H1 (cell line): ENCODE measurements at regions not wholly inside any gene's neighbourhood (a gene's known extent, or its start where the extent isn't known, plus 50 kb on each side); places are given as distances from the start of the nearest gene placed in this dataset.

Experiments used
- CTCF ChIA-PET: fragments of 300-600 bp; sonication (Branson Sonifier 250); formaldehyde crosslinking; loops from one replicate; lab custom pipeline; 2021; ENCODE audit not compliant: partially characterized antibody; lab: Charles Lee
- POLR2A ChIA-PET: fragments of 300-600 bp; sonication (Branson Sonifier 250); formaldehyde crosslinking; loops from one replicate; lab custom pipeline; 2021; ENCODE audit warnings: inconsistent platforms; ENCODE audit not compliant: partially characterized antibody; lab: Charles Lee
- DNase-seq, 2 experiments: peaks; one replicate each; pipeline versions ENCODE4 v3.0.0 to v3.0.0-alpha.2; 2010 to 2022; ENCODE audit warnings: low spot score in 2 of 2, low read depth in 1 of 2, mixed read lengths in 1 of 2
- FAIRE-seq: peaks from 2 replicates; lab custom pipeline; 2011; peaks lifted over from hg19 to GRCh38; lab: Jason Lieb, UNC
- H2AFZ ChIP-seq: 2 replicates; pipeline ENCODE4 v1.8.1; 2012; ENCODE audit warnings: low read length, inconsistent platforms
- H2AK5ac ChIP-seq: 2 replicates; pipeline ENCODE4 v1.6.1; 2013; ENCODE audit warnings: low read depth, low read length
- H2BK120ac ChIP-seq: replicated peaks from 2 replicates; pipeline ENCODE3; 2013; ENCODE audit warnings: low read depth, low read length, inconsistent platforms
- H2BK12ac ChIP-seq: 2 replicates; pipeline ENCODE4 v1.6.1; 2013; ENCODE audit warnings: low read depth, low read length
- H2BK15ac ChIP-seq: 2 replicates; pipeline ENCODE4 v1.6.1; 2013; ENCODE audit warnings: low read length
- H2BK20ac ChIP-seq: 2 replicates; pipeline ENCODE4 v1.6.1; 2013; ENCODE audit warnings: low read length
- H2BK5ac ChIP-seq: 2 replicates; pipeline ENCODE4 v1.6.1; 2013; ENCODE audit warnings: low read depth, low read length
- H3K14ac ChIP-seq: 2 replicates; pipeline ENCODE4 v1.6.1; 2013; ENCODE audit warnings: inconsistent platforms; ENCODE audit not compliant: insufficient read length
- H3K18ac ChIP-seq: 2 replicates; pipeline ENCODE4 v1.6.1; 2013; ENCODE audit warnings: low read length; ENCODE audit errors: extremely low read depth
- H3K23ac ChIP-seq: 2 replicates; pipeline ENCODE4 v1.6.1; 2013; ENCODE audit warnings: inconsistent platforms; ENCODE audit not compliant: insufficient read length
- H3K23me2 ChIP-seq: 2 replicates; pipeline ENCODE4 v1.6.1; 2013; ENCODE audit warnings: low read depth, low read length
- H3K27ac ChIP-seq: 2 replicates; pipeline ENCODE4 v1.6.1; 2011; ENCODE audit warnings: low read depth, low read length, inconsistent platforms
- H3K27me3 ChIP-seq, 4 experiments: replicated peaks in 1 of 4; 1 replicate in 1 of 4; 2 replicates in 3 of 4; pipeline versions ENCODE4 v1.6.1 to v1.8.1; 2011 to 2013; ENCODE audit warnings: low read length in 3 of 4, mild to moderate bottlenecking in 3 of 4, inconsistent platforms in 2 of 4, mixed read lengths in 2 of 4, moderate library complexity in 1 of 4; ENCODE audit not compliant: control insufficient read depth in 3 of 4, insufficient read depth in 3 of 4; ENCODE audit errors: extremely low read depth in 1 of 4
- H3K36me3 ChIP-seq, 4 experiments: 2 replicates each; pipeline versions ENCODE4 v1.6.1 to v1.8.1; 2011 to 2013; ENCODE audit warnings: mild to moderate bottlenecking in 4 of 4, low read length in 3 of 4, moderate library complexity in 2 of 4, control low read depth in 1 of 4, inconsistent platforms in 1 of 4; ENCODE audit not compliant: insufficient read depth in 4 of 4, control insufficient read depth in 2 of 4
- H3K4ac ChIP-seq: replicated peaks from 2 replicates; pipeline ENCODE3; 2013; ENCODE audit warnings: low read length, low read depth, mixed read lengths, inconsistent platforms; ENCODE audit not compliant: insufficient read length
- H3K4me1 ChIP-seq, 4 experiments: replicated peaks in 1 of 4; 1 replicate in 1 of 4; 2 replicates in 3 of 4; pipeline versions ENCODE4 v1.6.1 to v1.8.1; 2011 to 2013; ENCODE audit warnings: low read length in 3 of 4, inconsistent platforms in 2 of 4, mixed read lengths in 1 of 4; ENCODE audit not compliant: insufficient read depth in 4 of 4, control insufficient read depth in 3 of 4
- H3K4me2 ChIP-seq, 2 experiments: 2 replicates each; pipeline versions ENCODE4 v1.6.1 to v1.8.1; 2011 to 2013; ENCODE audit warnings: low read depth in 2 of 2, low read length in 2 of 2, control low read depth in 1 of 2, inconsistent platforms in 1 of 2, mild to moderate bottlenecking in 1 of 2; ENCODE audit not compliant: insufficient read depth in 1 of 2
- H3K4me3 ChIP-seq, 4 experiments: fragments of 200-600, 300-600 bp in 1 of 4; sonication (generic), shearing (Covaris generic), sonication (Bioruptor Twin) in 1 of 4; 2 replicates each; pipeline versions ENCODE4 v1.5.1 to v1.8.1; 2011 to 2016; ENCODE audit warnings: low read length in 4 of 4, low read depth in 3 of 4, control low read depth in 2 of 4, inconsistent platforms in 2 of 4, mild to moderate bottlenecking in 2 of 4, mixed read lengths in 1 of 4, moderate library complexity in 1 of 4; ENCODE audit not compliant: insufficient read depth in 2 of 4; ENCODE audit errors: extremely low read depth in 1 of 4
- H3K56ac ChIP-seq: replicated peaks from 2 replicates; pipeline ENCODE3; 2013; ENCODE audit warnings: low read depth, mild to moderate bottlenecking, mixed read lengths, low read length, inconsistent platforms; ENCODE audit not compliant: insufficient read length
- H3K79me1 ChIP-seq: 2 replicates; pipeline ENCODE4 v1.6.1; 2013; ENCODE audit warnings: low read depth, low read length, control low read depth
- H3K79me2 ChIP-seq, 2 experiments: 2 replicates each; pipeline versions ENCODE4 v1.6.1 to v1.8.1; 2012 to 2013; ENCODE audit warnings: low read length in 2 of 2, mild to moderate bottlenecking in 2 of 2, inconsistent platforms in 1 of 2; ENCODE audit not compliant: insufficient read depth in 2 of 2, control insufficient read depth in 1 of 2
- H3K9ac ChIP-seq, 4 experiments: replicated peaks in 1 of 4; 1 replicate in 1 of 4; 2 replicates in 3 of 4; pipeline versions ENCODE4 v1.6.1 to v1.8.1; 2011 to 2013; ENCODE audit warnings: low read depth in 3 of 4, low read length in 3 of 4, control low read depth in 2 of 4, mild to moderate bottlenecking in 2 of 4, moderate library complexity in 2 of 4, inconsistent platforms in 1 of 4; ENCODE audit errors: extremely low read depth in 1 of 4
- H3K9me3 ChIP-seq, 2 experiments: 2 replicates each; pipeline versions ENCODE4 v1.6.1 to v1.8.1; 2012 to 2013; ENCODE audit warnings: mild to moderate bottlenecking in 2 of 2, moderate library complexity in 2 of 2, control low read depth in 1 of 2, inconsistent platforms in 1 of 2, low read depth in 1 of 2, low read length in 1 of 2, mixed read lengths in 1 of 2; ENCODE audit not compliant: insufficient read depth in 2 of 2
- H4K20me1 ChIP-seq, 2 experiments: replicated peaks in 1 of 2; 2 replicates each; pipeline versions ENCODE3 to v1.8.1; 2011 to 2013; ENCODE audit warnings: inconsistent platforms in 2 of 2, low read length in 2 of 2, mild to moderate bottlenecking in 1 of 2; ENCODE audit not compliant: insufficient read depth in 2 of 2, control insufficient read depth in 1 of 2
- H4K5ac ChIP-seq: 2 replicates; pipeline ENCODE4 v1.6.1; 2013; ENCODE audit warnings: low read length, low read depth, mixed read lengths, inconsistent platforms; ENCODE audit not compliant: insufficient read length
- H4K8ac ChIP-seq: 2 replicates; pipeline ENCODE4 v1.8.0; 2013; ENCODE audit warnings: mild to moderate bottlenecking, moderate library complexity, low read length, inconsistent platforms; ENCODE audit not compliant: insufficient read depth; ENCODE audit errors: extremely low read depth
- H4K91ac ChIP-seq: replicated peaks from 2 replicates; pipeline ENCODE3; 2013; ENCODE audit warnings: low read length, mixed read lengths, inconsistent platforms; ENCODE audit not compliant: insufficient read length
- EZH2 ChIP-seq: fragments of 200-600 bp; sonication (generic); IDR thresholded peaks from 2 replicates; pipeline ENCODE4 v1.7.1; 2012; ENCODE audit warnings: low read depth, mild to moderate bottlenecking, moderate library complexity, low read length, inconsistent platforms; ENCODE audit not compliant: severe bottlenecking
- KDM4A ChIP-seq: IDR thresholded peaks from one replicate; pipeline ENCODE4 v1.7.1; 2012; ENCODE audit warnings: low read depth, mild to moderate bottlenecking, moderate library complexity, low read length, inconsistent platforms; ENCODE audit not compliant: severe bottlenecking
- NRF1 ChIP-seq: IDR thresholded peaks from 2 replicates; pipeline ENCODE4 v1.6.1; 2011; ENCODE audit warnings: mild to moderate bottlenecking, low read depth, low read length, improper control_type of control experiment
- RBBP5 ChIP-seq: IDR thresholded peaks from 2 replicates; pipeline ENCODE4 v1.7.1; 2012; ENCODE audit warnings: low read depth, mild to moderate bottlenecking, inconsistent platforms, low read length, moderate library complexity, borderline replicate concordance
- SIN3A ChIP-seq, 2 experiments: IDR thresholded peaks in 1 of 2; conservative IDR thresholded peaks in 1 of 2; 2 replicates each; pipeline ENCODE4 v1.6.1; 2011 to 2012; ENCODE audit warnings: low read length in 2 of 2, improper control_type of control experiment in 1 of 2, low read depth in 1 of 2, mild to moderate bottlenecking in 1 of 2

- Histone ChIP-seq H3K14ac (no peak overlapping the region), H2BK15ac (no peak overlapping the region), H3K23ac (no peak overlapping the region), H2BK120ac (no peak overlapping the region), H3K23me2 (no peaks in the 10 kb centered on the region), H4K5ac (no peak overlapping the region), H3K4me1 (peaks cover 0 to 2% (median 0%) of the 10 kb centered on the region in 4 experiments; a peak in 4 of 7 replicates), H2BK12ac (no peak overlapping the region), H4K20me1 (no peaks in the 10 kb centered on the region), H3K4me2 (no peak overlapping the region), H4K8ac (no peak overlapping the region), H2AK5ac (no peak overlapping the region; the same call in 1 of the 2 replicates), H3K27ac (no peak overlapping the region), H3K9ac (no peak overlapping the region), H3K79me1 (no peaks in the 10 kb centered on the region), H3K56ac (no peak overlapping the region), H3K27me3 (no peaks in the 10 kb centered on the region), H2BK20ac (no peak overlapping the region), H3K18ac (no peak overlapping the region)
- no peak for DNase-seq
- POLR2A ChIA-PET, result interaction anchor here (0.6 kb wide), 1 partner anchor 852 kb away, joined by 3 read pairs; no protein-coding TSS in a partner anchor
- CTCF ChIA-PET, result no interaction called here
- no peak for TF ChIP-seq SIN3A (conservative IDR thresholded peaks at IDR 0.05 in 1 of 2, IDR thresholded peaks at IDR 0.05 in 1 of 2; ENCODE audit: low read depth in 1 of 2, low read length in 2 of 2)
- TF ChIP-seq EZH2, result no peak
- TF ChIP-seq RBBP5, result no peak
- no peak for TF ChIP-seq NRF1
- TF ChIP-seq KDM4A, result no peak
- TF ChIP-seq, all 59 proteins: peak for 0
- Histone ChIP-seq H3K4me3 (no peak overlapping the region), H2BK5ac (no peak overlapping the region), H3K4ac (no peak overlapping the region), H3K36me3 (no peaks in the 10 kb centered on the region), H2AFZ (no peak overlapping the region), H4K91ac (no peak overlapping the region), H3K79me2 (no peaks in the 10 kb centered on the region), H3K9me3 (no peaks in the 10 kb centered on the region)
- no peak for FAIRE-seq
Observed at GRCh38 chr3:180860180-180860858, 52.2 kb upstream of the FXR1 start.
